Endothelial cell of umbilical vein (primary cell): ENCODE measurements at regions not wholly inside any gene's neighbourhood (a gene's known extent, or its start where the extent isn't known, plus 50 kb on each side); places are given as distances from the start of the nearest gene placed in this dataset.
"Not testable (repeated sequence)": the region's sequence is repeated elsewhere in the genome, so short reads cannot be mapped to it uniquely, and the experiment has no call there.

ENCODE experiments used
- BruUV-seq: library from RNA; stranded (reverse); fragments of 400-500 nt; replicated peaks from 2 replicates; lab custom pipeline; 2021; lab: Mats Ljungman, UMichigan
- CTCF ChIA-PET: fragments of 300-600, 350-600 bp; sonication (Branson Sonifier 250); formaldehyde crosslinking; loops from one replicate; lab custom pipeline; 2021; ENCODE audit warnings: antibody characterized with exemption, inconsistent platforms; lab: Charles Lee
- POLR2A ChIA-PET: fragments of 300-600, 350-600 bp; sonication (Branson Sonifier 250); formaldehyde crosslinking; loops from one replicate; lab custom pipeline; 2021; ENCODE audit warnings: antibody characterized with exemption, inconsistent platforms; lab: Charles Lee
- DNase-seq: peaks from one replicate; pipeline ENCODE4 v3.0.0-alpha.2; 2011; ENCODE audit warnings: low read depth, low spot score
- FAIRE-seq: peaks from 2 replicates; lab custom pipeline; 2011; peaks lifted over from hg19 to GRCh38; lab: Jason Lieb, UNC
- H2AFZ ChIP-seq: 2 replicates; pipeline ENCODE4 v1.6.0; 2012; ENCODE audit warnings: low read depth, low read length, control low read depth, inconsistent platforms
- H3K27ac ChIP-seq: 2 replicates; pipeline ENCODE4 v1.5.1; 2011; ENCODE audit warnings: low read depth, mild to moderate bottlenecking, control low read depth, low read length, moderate library complexity; ENCODE audit not compliant: insufficient read depth
- H3K27me3 ChIP-seq, 2 experiments: 2 replicates each; pipeline versions ENCODE4 v1.6.0 to v1.6.1; 2011; ENCODE audit warnings: low read length in 2 of 2, mixed read lengths in 1 of 2; ENCODE audit not compliant: control insufficient read depth in 2 of 2, insufficient read depth in 2 of 2
- H3K36me3 ChIP-seq, 2 experiments: 2 replicates in 1 of 2; 3 replicates in 1 of 2; pipeline ENCODE4 v1.5.1; 2011; ENCODE audit warnings: low read length in 2 of 2, mild to moderate bottlenecking in 1 of 2, moderate library complexity in 1 of 2; ENCODE audit not compliant: control insufficient read depth in 2 of 2, insufficient read depth in 2 of 2; ENCODE audit errors: extremely low read depth in 1 of 2
- H3K4me1 ChIP-seq: 3 replicates; pipeline ENCODE4 v1.5.1; 2011; ENCODE audit warnings: mild to moderate bottlenecking, low read length; ENCODE audit not compliant: control insufficient read depth, insufficient read depth; ENCODE audit errors: extremely low read depth
- H3K4me2 ChIP-seq: 2 replicates; pipeline ENCODE4 v1.6.1; 2011; ENCODE audit warnings: low read length, control low read depth, mixed read lengths; ENCODE audit not compliant: insufficient read depth
- H3K4me3 ChIP-seq, 3 experiments: fragments of 200-600 bp in 1 of 3; sonication (generic), shearing (Covaris generic) in 1 of 3; replicated peaks in 1 of 3; 2 replicates each; pipeline ENCODE4 v1.5.1; 2011 to 2016; ENCODE audit warnings: control low read depth in 3 of 3, low read length in 3 of 3, mild to moderate bottlenecking in 2 of 3, inconsistent platforms in 1 of 3, low read depth in 1 of 3, moderate library complexity in 1 of 3; ENCODE audit not compliant: insufficient read depth in 1 of 3
- H3K79me2 ChIP-seq: 2 replicates; pipeline ENCODE4 v1.6.0; 2012; ENCODE audit warnings: low read length, inconsistent platforms; ENCODE audit not compliant: control insufficient read depth, insufficient read depth
- H3K9ac ChIP-seq: replicated peaks from 2 replicates; pipeline ENCODE3; 2011; ENCODE audit warnings: low read length, control low read depth; ENCODE audit not compliant: insufficient read depth; ENCODE audit errors: extremely low read depth
- H3K9me1 ChIP-seq: replicated peaks from 3 replicates; pipeline ENCODE4 v1.6.0; 2011; ENCODE audit warnings: mild to moderate bottlenecking, low read length; ENCODE audit not compliant: control insufficient read depth, insufficient read depth; ENCODE audit errors: extremely low read depth
- H3K9me3 ChIP-seq: replicated peaks from 2 replicates; pipeline ENCODE4 v1.5.1; 2012; ENCODE audit warnings: low read length, inconsistent platforms; ENCODE audit not compliant: control insufficient read depth, insufficient read depth
- H4K20me1 ChIP-seq: replicated peaks from 2 replicates; pipeline ENCODE3; 2011; ENCODE audit warnings: mild to moderate bottlenecking, low read length; ENCODE audit not compliant: control insufficient read depth, insufficient read depth; ENCODE audit errors: extremely low read depth
- EZH2 ChIP-seq: IDR thresholded peaks from 2 replicates; pipeline ENCODE4 v1.6.1; 2012; ENCODE audit warnings: borderline replicate concordance, low read depth, mild to moderate bottlenecking, moderate library complexity, low read length, inconsistent platforms; ENCODE audit not compliant: severe bottlenecking
- FOS ChIP-seq: IDR thresholded peaks from 2 replicates; pipeline ENCODE4 v1.6.1; 2011; ENCODE audit warnings: mild to moderate bottlenecking, low read length, moderate library complexity, borderline replicate concordance; ENCODE audit not compliant: insufficient read depth
- GATA2 ChIP-seq: IDR thresholded peaks from 2 replicates; pipeline ENCODE4 v1.7.0; 2011; ENCODE audit warnings: low read depth, mild to moderate bottlenecking, moderate library complexity, mixed read lengths, low read length; ENCODE audit not compliant: insufficient read length, insufficient read depth
- JUN ChIP-seq: IDR thresholded peaks from 2 replicates; pipeline ENCODE4 v1.6.1; 2011; ENCODE audit warnings: borderline replicate concordance, low read depth; ENCODE audit not compliant: insufficient read length, insufficient read depth
- MYC ChIP-seq: IDR thresholded peaks from one replicate; pipeline ENCODE4 v1.6.1; 2011; ENCODE audit warnings: mild to moderate bottlenecking, low read depth, low read length
- POLR2A ChIP-seq: IDR thresholded peaks from 2 replicates; pipeline ENCODE4 v1.6.1; 2012; ENCODE audit warnings: low read depth, mild to moderate bottlenecking, control low read depth, low read length
- POLR2AphosphoS5 ChIP-seq: IDR thresholded peaks from 2 replicates; pipeline ENCODE4 v1.6.1; 2012; ENCODE audit warnings: low read depth, mild to moderate bottlenecking, control low read depth, low read length, moderate library complexity; ENCODE audit not compliant: insufficient read depth
- dilution Hi-C: fragments of 300-500 bp; cut with MboI; formaldehyde crosslinking; loops from one replicate; pipeline ENCODE4 v1.15.0; 2019; ENCODE audit warnings: low sequenced_read_pairs; ENCODE audit not compliant: extremely low pct_ligation_motif_present
- intact Hi-C: fragments of 100-400 bp; cut with micrococcal nuclease; formaldehyde crosslinking; loops from one replicate; pipeline ENCODE4 v1.10.0; 2022
- TF ChIP-seq, protein P1 (sequence below), 2 donors: IDR thresholded peaks; 1 replicate in 1 of 2; 2 replicates in 1 of 2; pipeline ENCODE4 v1.5.1; 2011; ENCODE audit warnings: low read length in 2 of 2, mild to moderate bottlenecking in 2 of 2, moderate library complexity in 2 of 2, control low read depth in 1 of 2, inconsistent platforms in 1 of 2, low read depth in 1 of 2; ENCODE audit not compliant: insufficient read depth in 1 of 2; ENCODE audit errors: extremely low read depth in 1 of 2
- TF ChIP-seq, protein P2 (sequence below): IDR thresholded peaks from 2 replicates; pipeline ENCODE4 v1.6.1; 2011; ENCODE audit not compliant: insufficient read depth, insufficient read length

DNA sequence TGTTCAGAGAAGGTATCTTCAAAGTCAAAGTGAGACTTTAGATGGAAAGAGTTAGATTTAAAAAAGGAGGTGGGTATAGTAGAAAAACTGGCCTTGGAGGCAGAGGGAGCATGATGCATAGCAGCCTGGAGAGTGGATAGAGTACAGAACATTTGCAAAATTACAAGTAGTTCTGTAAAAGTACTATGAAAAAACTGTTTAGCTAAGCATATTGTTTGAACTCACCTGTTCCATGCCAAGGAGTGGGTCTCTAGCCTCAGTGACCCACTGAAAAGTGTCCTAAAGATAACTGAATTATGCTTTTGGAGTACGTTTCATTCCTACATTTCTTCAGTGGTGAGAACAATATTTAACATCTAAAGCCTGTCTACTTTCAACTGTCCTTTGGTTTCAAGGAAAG lies 218.9 kb downstream of the NAP1L3 start:
- ChIA-PET POLR2A (no interaction called here), CTCF (no interaction called here)
- no TSS peak for BruUV-seq
- TF ChIP-seq, protein P1, sequence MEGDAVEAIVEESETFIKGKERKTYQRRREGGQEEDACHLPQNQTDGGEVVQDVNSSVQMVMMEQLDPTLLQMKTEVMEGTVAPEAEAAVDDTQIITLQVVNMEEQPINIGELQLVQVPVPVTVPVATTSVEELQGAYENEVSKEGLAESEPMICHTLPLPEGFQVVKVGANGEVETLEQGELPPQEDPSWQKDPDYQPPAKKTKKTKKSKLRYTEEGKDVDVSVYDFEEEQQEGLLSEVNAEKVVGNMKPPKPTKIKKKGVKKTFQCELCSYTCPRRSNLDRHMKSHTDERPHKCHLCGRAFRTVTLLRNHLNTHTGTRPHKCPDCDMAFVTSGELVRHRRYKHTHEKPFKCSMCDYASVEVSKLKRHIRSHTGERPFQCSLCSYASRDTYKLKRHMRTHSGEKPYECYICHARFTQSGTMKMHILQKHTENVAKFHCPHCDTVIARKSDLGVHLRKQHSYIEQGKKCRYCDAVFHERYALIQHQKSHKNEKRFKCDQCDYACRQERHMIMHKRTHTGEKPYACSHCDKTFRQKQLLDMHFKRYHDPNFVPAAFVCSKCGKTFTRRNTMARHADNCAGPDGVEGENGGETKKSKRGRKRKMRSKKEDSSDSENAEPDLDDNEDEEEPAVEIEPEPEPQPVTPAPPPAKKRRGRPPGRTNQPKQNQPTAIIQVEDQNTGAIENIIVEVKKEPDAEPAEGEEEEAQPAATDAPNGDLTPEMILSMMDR (IDR thresholded peaks at IDR 0.05; ENCODE audit: extremely low read depth in 1 of 2, insufficient read depth in 1 of 2, low read depth in 1 of 2, low read length in 2 of 2), result no peak
- no peak for TF ChIP-seq FOS
- TF ChIP-seq, protein P2, sequence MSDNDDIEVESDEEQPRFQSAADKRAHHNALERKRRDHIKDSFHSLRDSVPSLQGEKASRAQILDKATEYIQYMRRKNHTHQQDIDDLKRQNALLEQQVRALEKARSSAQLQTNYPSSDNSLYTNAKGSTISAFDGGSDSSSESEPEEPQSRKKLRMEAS, result no peak
- no peak for TF ChIP-seq EZH2
- TF ChIP-seq MYC, result no peak
- TF ChIP-seq POLR2AphosphoS5, result no peak
- no peak for TF ChIP-seq POLR2A
- TF ChIP-seq JUN, result no peak
- no peak for TF ChIP-seq GATA2
- no peaks in the 10 kb centered on the region for H3K79me2 ChIP-seq
- intact Hi-C loops (no loop called here), dilution Hi-C loops (no loop called here)
- no peak overlapping the region for H2AFZ ChIP-seq
- no peaks in the 10 kb centered on the region for H3K36me3 ChIP-seq
- no peak for FAIRE-seq
- H3K27me3 ChIP-seq, result no peaks in the 10 kb centered on the region
- no peaks in the 10 kb centered on the region for H3K9me3 ChIP-seq
- H3K9ac ChIP-seq, result no peak overlapping the region
- H3K4me1 ChIP-seq, result no peaks in the 10 kb centered on the region
- H3K4me2 ChIP-seq, result no peak overlapping the region
- H3K9me1 ChIP-seq, result no peaks in the 10 kb centered on the region
- no peak for DNase-seq
- H3K4me3 ChIP-seq, result no peak overlapping the region
- H3K27ac ChIP-seq, result no peak overlapping the region
- H4K20me1 ChIP-seq, result no peaks in the 10 kb centered on the region

DNA sequence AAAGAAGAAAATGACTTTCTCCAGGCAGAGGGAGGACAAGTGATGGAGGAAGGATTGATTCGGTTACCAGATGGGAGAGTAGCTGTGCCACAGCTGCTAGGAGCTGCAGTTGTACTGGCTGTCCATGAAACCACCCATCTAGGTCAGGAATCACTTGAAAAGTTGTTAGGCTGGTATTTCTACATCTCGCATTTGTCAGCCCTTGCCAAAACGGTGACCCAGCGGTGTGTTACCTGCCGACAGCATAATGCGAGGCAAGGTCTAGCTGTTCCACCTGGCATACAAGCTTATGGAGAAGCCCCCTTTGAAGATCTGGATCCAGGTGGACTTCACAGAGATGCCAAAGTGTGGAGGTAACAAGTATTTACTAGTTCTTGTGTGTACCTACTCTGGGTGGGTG lies 238.7 kb downstream of the NAP1L3 start:
- H2AFZ ChIP-seq, H3K4me1 ChIP-seq, BruUV-seq, FAIRE-seq, CTCF ChIA-PET, intact Hi-C loops, dilution Hi-C loops, H3K36me3 ChIP-seq, POLR2A ChIA-PET, H3K79me2 ChIP-seq, H3K27me3 ChIP-seq, H3K4me2 ChIP-seq, H3K9ac ChIP-seq, H3K4me3 ChIP-seq, H3K27ac ChIP-seq, DNase-seq, H3K9me1 ChIP-seq, H4K20me1 ChIP-seq, H3K9me3 ChIP-seq: not testable (repeated sequence)
